ENCODE measurements at regions not wholly inside any gene's neighbourhood (a gene's known extent, or its start where the extent isn't known, plus 50 kb on each side); places are given as distances from the start of the nearest gene placed in this dataset.

DNA sequence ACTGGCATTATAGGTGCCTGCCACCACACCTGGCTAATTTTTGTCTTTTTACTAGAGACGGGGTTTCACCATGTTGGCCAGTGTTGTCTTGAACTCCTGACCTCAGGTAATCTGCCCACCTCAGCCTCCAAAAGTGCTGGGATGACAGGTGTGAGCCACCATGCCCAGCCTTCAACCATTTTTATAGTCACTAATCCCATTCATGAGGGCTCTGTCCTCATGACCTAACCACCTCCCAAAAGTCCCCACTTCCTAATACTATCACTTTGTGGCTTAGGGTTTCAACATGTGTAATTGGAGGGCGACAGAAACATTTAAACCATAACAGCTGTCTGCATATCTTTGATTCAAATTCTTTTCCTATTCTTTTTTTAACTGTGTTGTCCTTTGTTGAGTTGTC is 229.6 kb upstream of the AGA start:
- in situ Hi-C loops (cut with HindIII; ENCODE audit: low pct_unique_long_range_greater_than_20kb, low sequenced_read_pairs) = no loop called here
- TF ChIP-seq JUND (IDR thresholded peaks at IDR 0.05; ENCODE audit: low read depth) = no peak
- no peak for DNase-seq (ENCODE audit: low read depth in 1 of 2, low spot score in 1 of 2)

- DNase-seq (ENCODE audit: low read depth in 1 of 2, low spot score in 1 of 2) = no peak
- in situ Hi-C loops (cut with HindIII; ENCODE audit: low pct_unique_long_range_greater_than_20kb, low sequenced_read_pairs) = no loop called here
- TF ChIP-seq JUND (IDR thresholded peaks at IDR 0.05; ENCODE audit: low read depth) = no peak
Measured at GRCh38 chr4:177673985-177674489, 231.8 kb upstream of the AGA start.

GRCh38 chr4:177680308-177680707 is 238.1 kb upstream of the AGA start:
- no peak for TF ChIP-seq JUND (IDR thresholded peaks at IDR 0.05; ENCODE audit: low read depth)
- in situ Hi-C loops (cut with HindIII; ENCODE audit: low pct_unique_long_range_greater_than_20kb, low sequenced_read_pairs) = no loop called here
- DNase-seq (ENCODE audit: low read depth in 1 of 2, low spot score in 1 of 2) = no peak

DNA sequence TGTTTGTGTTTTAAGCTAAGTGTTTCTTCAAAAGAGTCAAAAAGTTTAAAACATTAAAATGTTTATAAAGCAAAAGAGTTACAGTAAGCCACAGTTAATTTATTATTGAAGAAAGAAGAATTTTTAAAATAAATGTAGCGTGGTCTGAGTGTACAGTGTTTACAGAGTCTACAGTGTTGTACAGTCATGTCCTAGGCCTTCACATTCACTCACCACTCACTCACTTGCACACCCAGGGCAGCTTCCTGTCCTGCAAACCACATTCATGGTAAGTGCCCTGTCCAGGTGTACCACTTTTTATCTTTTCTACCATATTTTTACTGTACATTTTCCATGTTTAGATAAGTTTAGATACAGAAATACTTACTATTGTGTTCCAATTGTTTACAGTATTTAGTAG is 239.7 kb upstream of the AGA start:
- in situ Hi-C loops (cut with HindIII; ENCODE audit: low pct_unique_long_range_greater_than_20kb, low sequenced_read_pairs) = no loop called here
- DNase-seq (ENCODE audit: low read depth in 1 of 2, low spot score in 1 of 2) = no peak
- no peak for TF ChIP-seq JUND (IDR thresholded peaks at IDR 0.05; ENCODE audit: low read depth)

- in situ Hi-C loops (cut with HindIII; ENCODE audit: low pct_unique_long_range_greater_than_20kb, low sequenced_read_pairs) = no loop called here
- no peak for TF ChIP-seq JUND (IDR thresholded peaks at IDR 0.05; ENCODE audit: low read depth)
- DNase-seq (ENCODE audit: low read depth in 1 of 2, low spot score in 1 of 2) = no peak
Measured at GRCh38 chr4:177687117-177687516, 244.9 kb upstream of the AGA start.

GRCh38 chr4:177692907-177693306 is 250.7 kb upstream of the AGA start:
- in situ Hi-C loops (cut with HindIII; ENCODE audit: low pct_unique_long_range_greater_than_20kb, low sequenced_read_pairs) = no loop called here
- DNase-seq (ENCODE audit: low read depth in 1 of 2, low spot score in 1 of 2) = no peak
- no peak for TF ChIP-seq JUND (IDR thresholded peaks at IDR 0.05; ENCODE audit: low read depth)

GRCh38 chr4:177696438-177696966 is 254.3 kb upstream of the AGA start:
- no peak for DNase-seq (ENCODE audit: low read depth in 1 of 2, low spot score in 1 of 2)
- no peak for TF ChIP-seq JUND (IDR thresholded peaks at IDR 0.05; ENCODE audit: low read depth)
- in situ Hi-C loops (cut with HindIII; ENCODE audit: low pct_unique_long_range_greater_than_20kb, low sequenced_read_pairs) = no loop called here

- TF ChIP-seq JUND (IDR thresholded peaks at IDR 0.05; ENCODE audit: low read depth) = no peak
- in situ Hi-C loops (cut with HindIII; ENCODE audit: low pct_unique_long_range_greater_than_20kb, low sequenced_read_pairs) = no loop called here
- no peak for DNase-seq (ENCODE audit: low read depth in 1 of 2, low spot score in 1 of 2)
Measured at GRCh38 chr4:177699365-177700213, 257.4 kb upstream of the AGA start.

GRCh38 chr4:177706916-177707315 is 264.7 kb upstream of the AGA start:
- no peak for TF ChIP-seq JUND (IDR thresholded peaks at IDR 0.05; ENCODE audit: low read depth)
- in situ Hi-C loops (cut with HindIII; ENCODE audit: low pct_unique_long_range_greater_than_20kb, low sequenced_read_pairs) = no loop called here
- no peak for DNase-seq (ENCODE audit: low read depth in 1 of 2, low spot score in 1 of 2)

GRCh38 chr4:177713454-177713853 is 271.2 kb upstream of the AGA start:
- no peak for TF ChIP-seq JUND (IDR thresholded peaks at IDR 0.05; ENCODE audit: low read depth)
- in situ Hi-C loops (cut with HindIII; ENCODE audit: low pct_unique_long_range_greater_than_20kb, low sequenced_read_pairs) = no loop called here

GRCh38 chr4:177717407-177717806 is 275.2 kb upstream of the AGA start:
- no peak for DNase-seq (ENCODE audit: low read depth in 1 of 2, low spot score in 1 of 2)
- no peak for TF ChIP-seq JUND (IDR thresholded peaks at IDR 0.05; ENCODE audit: low read depth)
- in situ Hi-C loops (cut with HindIII; ENCODE audit: low pct_unique_long_range_greater_than_20kb, low sequenced_read_pairs) = no loop called here

More at GRCh38 chr4:177713454-177713853, 271.2 kb upstream of the AGA start:
- no peak for DNase-seq (ENCODE audit: low read depth in 1 of 2, low spot score in 1 of 2)

DNA sequence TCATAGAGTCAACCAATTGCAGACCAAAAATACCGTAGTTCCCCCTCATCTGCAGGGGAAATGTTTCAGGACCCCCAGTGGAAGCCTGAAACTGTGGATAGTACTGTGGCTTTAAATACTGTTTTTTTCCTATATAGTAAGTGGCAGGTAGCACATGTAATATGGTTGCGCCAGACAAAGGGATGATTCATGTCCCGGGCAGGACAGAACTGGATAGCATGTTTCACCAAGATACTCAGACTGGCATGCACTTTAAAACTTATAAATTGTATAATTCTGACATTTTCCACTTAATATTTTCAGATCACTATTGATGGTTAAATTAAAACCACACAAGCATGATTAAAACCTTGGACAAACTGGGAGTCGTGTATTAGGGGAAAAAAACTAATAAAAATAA is 276.3 kb upstream of the AGA start:
- TF ChIP-seq JUND (IDR thresholded peaks at IDR 0.05; ENCODE audit: low read depth) = no peak
- DNase-seq (ENCODE audit: low read depth in 1 of 2, low spot score in 1 of 2) = no peak
- in situ Hi-C loops (cut with HindIII; ENCODE audit: low pct_unique_long_range_greater_than_20kb, low sequenced_read_pairs) = no loop called here

DNA sequence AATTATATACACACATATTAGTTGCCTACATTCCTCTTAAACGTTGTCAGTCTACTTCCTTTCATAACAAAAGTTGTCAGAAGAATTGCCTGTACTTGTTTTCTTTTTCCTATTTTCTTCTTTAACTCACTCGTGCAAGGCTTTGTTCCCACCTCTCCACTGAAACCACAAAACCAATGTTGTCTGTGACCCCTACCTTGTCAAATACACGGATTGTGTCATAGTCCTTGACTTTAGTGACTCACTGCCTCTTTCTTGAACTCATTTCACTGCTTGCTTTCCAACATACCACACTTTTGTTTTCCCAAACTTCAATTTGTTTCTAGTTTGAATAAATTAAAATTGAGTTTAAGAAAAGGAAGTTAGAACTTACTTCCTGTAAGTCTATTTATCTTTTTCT is 283.9 kb upstream of the AGA start:
- in situ Hi-C loops (cut with HindIII; ENCODE audit: low pct_unique_long_range_greater_than_20kb, low sequenced_read_pairs) = no loop called here
- no peak for TF ChIP-seq JUND (IDR thresholded peaks at IDR 0.05; ENCODE audit: low read depth)
- DNase-seq (ENCODE audit: low read depth in 1 of 2, low spot score in 1 of 2) = no peak
